GM19239 (cell line): ENCODE measurements at regions not wholly inside any gene's neighbourhood (a gene's known extent, or its start where the extent isn't known, plus 50 kb on each side); places are given as distances from the start of the nearest gene placed in this dataset.
"Not testable (repeated sequence)": the region's sequence is repeated elsewhere in the genome, so short reads cannot be mapped to it uniquely, and the experiment has no call there.

Experiments
- DNase-seq: peaks from one replicate; pipeline ENCODE4 v3.0.0; 2011; ENCODE audit warnings: low spot score; ENCODE audit not compliant: insufficient read length
- FAIRE-seq: peaks from 2 replicates; lab custom pipeline; 2011; peaks lifted over from hg19 to GRCh38; lab: Jason Lieb, UNC

DNA sequence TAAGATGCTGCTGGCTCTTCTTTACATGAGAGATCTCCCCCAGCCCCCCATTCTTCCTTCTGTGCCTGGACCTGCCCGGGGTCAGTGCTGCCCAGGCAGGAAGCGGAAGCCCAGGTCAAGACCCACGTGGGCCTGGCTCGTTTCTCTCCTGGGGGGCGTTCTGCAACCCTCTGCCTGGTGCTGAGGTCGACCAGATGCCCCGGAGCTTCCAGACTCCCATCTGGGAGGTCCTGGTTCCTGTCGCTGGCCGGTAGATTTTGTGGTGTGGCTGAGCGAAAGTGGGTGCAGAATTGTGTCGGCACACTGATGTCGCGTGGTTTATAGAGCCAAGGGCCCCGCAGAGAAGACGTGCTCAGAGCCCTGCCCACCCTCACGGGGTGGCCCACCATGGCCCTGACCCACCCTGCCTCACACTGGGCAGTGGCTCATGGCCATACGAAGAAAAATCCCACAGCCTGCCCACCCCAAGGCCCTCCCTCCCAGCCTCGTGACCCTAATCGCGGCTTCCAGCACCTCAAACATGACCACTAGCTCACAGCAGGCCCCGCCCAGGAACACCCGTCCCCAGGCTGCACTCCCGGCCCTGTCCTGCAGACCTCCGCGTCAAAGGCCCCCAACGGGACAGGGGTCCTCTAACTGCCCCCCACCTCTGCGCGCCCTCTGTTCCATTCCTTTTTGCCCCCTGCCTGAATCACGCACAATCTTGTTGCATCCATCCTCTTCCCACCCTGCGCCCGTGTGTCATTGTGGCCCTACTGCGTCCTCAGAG is 443.2 kb upstream of the ZNF722 start:
- DNase-seq, FAIRE-seq: not testable (repeated sequence)

- FAIRE-seq, DNase-seq: not testable (repeated sequence)
Observed at GRCh38 chr7:63556223-63556622, 442.4 kb upstream of the ZNF722 start.

DNA sequence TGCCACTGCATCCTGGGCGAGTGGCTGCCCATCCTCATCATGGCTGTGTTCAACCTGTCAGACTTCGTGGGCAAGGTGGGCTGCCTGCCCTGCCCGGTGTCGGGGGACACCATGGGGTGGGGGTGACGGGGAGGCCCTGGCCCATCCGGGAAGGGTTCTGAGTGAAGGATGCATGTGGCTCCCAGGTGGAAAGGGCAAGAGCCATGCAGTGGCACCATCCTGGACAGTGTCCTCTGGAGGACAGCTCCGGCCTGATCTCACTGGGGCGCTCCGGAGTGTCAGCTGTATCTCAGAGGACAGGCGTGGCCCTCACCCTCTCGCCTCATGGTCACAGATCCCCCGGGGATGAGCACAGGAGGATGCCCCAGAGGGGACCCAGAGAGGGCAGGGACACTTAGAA is 439.6 kb upstream of the ZNF722 start:
- not testable (repeated sequence) for FAIRE-seq, DNase-seq

DNA sequence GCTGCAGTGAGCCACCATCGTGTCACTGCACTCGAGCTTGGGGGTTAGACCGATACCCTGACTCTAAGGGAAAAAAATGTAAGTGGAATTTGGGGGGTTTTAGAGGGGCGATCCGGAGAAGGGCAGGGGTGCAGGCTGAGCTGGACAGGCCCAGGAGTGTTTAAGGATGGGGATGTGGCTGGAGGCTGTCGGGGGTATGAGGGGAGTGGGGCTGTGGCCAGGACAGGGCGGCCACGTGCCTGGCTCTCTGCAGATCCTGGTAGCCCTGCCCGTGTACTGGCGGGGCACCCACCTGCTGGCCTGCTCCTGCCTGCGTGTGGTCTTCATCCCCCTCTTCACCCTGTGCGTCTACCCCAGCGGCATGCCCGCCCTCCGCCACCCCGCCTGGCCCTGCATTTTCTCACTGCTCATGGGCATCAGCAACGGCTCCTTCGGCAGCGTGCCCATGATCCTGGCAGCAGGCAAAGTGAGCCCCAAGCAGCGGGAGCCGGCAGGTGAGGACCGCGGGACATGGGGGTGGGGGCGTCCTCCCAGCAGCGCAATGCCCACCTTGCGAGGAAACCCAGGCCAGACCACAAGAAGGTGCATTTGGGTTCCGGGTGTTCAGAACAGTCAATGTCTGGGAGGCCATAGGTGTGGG is 438.7 kb upstream of the ZNF722 start:
- peak; percentile 6 for DNase-seq
- FAIRE-seq = not testable (repeated sequence)

DNA sequence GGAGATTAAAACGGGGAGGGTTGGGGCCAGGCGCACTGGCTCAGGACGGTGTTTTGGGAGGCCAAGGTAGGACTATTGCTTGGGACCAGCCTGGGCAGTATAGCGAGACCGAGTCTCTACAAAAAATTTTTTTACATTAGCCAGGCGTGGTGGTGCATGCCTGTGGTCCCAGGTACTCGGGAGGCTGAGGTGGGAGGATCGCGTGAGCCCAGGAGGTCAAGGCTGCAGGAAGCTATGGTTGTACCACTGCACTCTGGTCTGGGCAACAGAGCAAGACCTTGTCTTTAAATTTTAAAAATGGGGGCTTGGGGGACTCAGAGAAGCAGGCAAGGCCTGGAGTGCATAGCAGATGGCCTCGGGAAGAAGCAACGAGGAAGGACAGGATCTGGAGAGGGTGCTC is 436.7 kb upstream of the ZNF722 start:
- FAIRE-seq, DNase-seq: not testable (repeated sequence)

DNA sequence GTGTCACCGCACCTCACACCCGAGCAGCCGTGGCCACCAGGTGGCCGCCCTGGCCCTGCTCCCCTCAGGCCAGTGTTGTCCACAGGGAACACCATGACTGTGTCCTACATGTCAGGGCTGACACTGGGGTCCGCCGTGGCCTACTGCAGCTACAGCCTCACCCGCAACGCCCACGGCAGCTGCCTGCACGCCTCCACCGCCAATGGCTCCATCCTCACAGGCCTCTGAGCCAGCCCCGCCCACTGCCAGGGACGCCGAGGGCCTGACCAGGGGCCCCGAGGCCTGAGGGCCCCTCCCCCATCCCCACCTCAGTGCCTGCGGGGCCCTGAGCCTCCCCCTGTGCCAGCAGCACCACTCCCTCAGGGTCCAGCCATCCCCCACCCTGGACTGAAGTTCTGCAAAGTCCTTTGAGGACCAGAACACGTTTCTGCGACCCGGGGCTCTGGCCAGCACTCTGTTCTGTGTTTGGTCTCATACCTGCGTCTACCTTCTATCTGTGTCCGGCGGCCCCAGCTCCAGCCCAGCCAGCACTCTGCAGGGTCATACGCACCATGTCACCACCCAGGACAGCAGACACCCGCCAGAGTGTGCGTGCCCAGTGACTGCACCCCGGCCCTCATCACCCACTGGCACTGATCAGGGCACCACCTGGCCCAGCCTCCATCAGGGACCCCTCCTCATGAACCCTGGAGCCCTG is 436.1 kb upstream of the ZNF722 start:
- DNase-seq = not testable (repeated sequence)

GRCh38 chr7:63563151-63563940 is 435.3 kb upstream of the ZNF722 start:
- not testable (repeated sequence) for DNase-seq, FAIRE-seq

More for the DNA sequence above, 436.1 kb upstream of the ZNF722 start:
- not testable (repeated sequence) for FAIRE-seq

- not testable (repeated sequence) for DNase-seq, FAIRE-seq
Observed at GRCh38 chr7:63564882-63565281, 433.8 kb upstream of the ZNF722 start.

DNA sequence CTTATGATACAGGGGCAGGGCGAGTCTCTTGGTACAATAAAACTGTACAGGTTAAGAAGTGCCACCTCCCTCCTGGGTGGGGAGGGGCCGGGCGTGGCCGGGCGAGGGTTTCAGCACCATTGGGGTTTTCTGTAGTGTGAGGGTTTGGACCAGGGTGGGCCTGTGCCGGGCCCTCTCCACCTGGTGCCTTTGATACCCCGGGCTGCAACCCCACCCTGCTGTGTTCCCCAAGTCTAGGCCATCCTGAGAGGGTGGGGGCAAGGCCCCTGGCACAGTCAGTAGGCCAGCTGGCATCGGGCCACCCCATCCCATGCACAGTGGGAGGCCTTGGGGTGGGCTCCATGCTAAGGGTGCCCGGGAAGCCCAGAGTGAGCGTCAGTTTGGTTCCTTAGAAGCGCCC is 431.8 kb upstream of the ZNF722 start:
- not testable (repeated sequence) for FAIRE-seq, DNase-seq

DNA sequence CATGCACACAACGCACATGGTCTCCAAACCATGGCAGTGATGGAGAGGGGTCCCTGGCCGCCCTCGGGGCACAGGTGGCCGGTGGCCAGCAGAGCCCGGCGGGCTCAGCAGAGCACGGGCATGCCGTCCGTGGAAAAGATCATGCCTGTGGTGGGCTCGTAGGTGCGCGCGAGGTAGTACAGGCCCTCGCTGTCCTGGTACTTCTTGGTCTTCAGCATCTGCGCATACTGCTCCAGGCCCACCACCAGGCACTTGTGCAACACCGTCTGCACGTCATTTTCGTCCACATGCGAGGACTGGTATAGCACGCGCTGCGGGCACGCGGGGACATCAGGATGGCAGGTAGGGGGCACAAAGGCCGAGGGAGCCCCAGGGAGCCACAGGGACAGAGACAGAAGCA is 431.0 kb upstream of the ZNF722 start:
- FAIRE-seq, DNase-seq: not testable (repeated sequence)

DNA sequence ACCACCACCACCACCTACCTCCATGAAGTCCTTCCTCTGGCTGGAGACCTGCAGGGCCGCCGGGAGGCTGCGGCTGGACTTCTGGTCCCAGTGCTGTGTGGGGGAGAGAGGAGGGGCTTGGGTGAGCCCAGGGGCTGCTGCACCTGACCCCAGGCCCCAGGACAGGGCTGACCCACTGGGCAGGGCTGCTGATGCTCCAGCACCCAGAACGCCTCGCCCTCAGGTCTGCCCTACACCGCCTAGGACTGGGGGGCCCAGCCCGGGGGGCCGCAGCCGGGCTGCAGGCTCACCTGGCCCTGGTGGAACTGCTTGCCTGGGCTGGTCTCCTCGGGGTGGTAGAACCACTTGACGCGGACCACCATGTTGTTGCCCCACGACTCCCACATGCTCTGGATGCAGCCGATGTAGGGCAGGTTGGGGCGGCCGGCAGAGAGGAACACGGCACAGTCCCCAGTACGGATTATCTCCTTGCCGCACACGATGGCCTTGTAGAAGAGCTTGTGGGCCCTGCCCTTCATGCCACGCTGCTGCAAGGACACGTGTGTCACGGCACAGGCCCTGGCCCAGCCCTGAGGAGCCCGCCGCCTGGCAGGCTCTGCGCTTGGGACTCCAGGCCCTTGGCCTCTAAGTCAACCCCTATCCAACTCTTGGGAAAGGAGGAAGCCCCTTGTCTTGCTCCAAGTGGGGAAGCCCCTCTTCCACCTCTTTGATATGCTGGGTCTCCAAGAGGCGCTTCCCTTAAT is 429.9 kb upstream of the ZNF722 start:
- not testable (repeated sequence) for DNase-seq, FAIRE-seq

DNA sequence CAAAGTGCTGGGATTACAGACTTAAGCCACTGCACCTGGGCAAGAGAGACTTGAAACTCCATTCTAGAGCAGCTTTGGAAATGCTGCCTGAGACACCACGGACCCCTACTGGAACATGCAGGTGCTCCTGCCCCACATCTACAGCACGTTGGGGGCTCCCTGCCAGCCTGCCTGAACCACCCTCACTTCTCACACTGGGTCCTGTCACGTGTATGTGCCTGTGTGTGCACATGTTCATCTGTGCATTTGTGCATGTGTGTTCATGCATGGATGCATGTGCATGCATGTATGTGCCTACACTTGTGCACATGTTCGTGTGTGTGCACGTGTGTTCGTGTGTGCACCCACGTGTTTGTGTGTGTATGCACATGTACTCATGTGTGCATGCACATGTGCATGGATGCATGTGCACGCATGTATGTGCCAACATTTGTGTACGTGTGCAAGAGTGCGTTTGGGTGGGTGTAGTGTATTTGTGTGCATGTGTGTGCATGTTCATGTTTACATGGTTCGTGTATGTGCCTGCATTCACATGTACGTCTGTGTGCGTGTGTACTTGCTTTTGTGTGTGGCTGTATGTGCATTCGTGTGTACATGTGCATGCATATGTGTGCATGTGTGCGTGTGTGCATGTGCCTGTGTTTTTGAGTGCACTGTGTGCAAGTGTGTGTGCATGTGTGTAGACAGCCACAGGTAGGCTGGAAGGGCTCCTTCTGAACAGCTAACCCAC is 428.1 kb upstream of the ZNF722 start:
- not testable (repeated sequence) for FAIRE-seq, DNase-seq

GRCh38 chr7:63572196-63572595 is 426.5 kb upstream of the ZNF722 start:
- not testable (repeated sequence) for DNase-seq, FAIRE-seq

GRCh38 chr7:63572956-63573355 is 425.7 kb upstream of the ZNF722 start:
- FAIRE-seq, DNase-seq: not testable (repeated sequence)

DNA sequence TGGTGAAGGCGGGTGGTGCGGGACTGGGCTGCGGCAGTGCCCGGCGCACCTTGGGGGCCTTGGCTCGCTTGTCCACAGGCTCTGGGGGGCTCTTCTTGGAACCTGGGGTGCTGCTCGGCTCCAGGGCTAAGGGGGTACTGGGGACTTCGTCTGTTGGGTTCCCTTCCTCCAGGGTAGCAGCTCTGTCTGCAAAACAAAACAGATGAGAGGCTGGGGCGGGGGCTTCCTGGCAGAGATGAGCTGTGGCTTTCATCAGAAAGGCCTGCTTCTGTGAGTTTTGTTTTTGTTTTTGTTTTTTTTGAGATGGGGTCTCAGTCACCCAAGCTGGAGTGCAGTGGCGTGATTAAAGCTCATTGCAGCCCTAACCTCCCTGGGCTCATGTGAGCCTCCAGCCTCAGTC is 425.2 kb upstream of the ZNF722 start:
- not testable (repeated sequence) for DNase-seq, FAIRE-seq

DNA sequence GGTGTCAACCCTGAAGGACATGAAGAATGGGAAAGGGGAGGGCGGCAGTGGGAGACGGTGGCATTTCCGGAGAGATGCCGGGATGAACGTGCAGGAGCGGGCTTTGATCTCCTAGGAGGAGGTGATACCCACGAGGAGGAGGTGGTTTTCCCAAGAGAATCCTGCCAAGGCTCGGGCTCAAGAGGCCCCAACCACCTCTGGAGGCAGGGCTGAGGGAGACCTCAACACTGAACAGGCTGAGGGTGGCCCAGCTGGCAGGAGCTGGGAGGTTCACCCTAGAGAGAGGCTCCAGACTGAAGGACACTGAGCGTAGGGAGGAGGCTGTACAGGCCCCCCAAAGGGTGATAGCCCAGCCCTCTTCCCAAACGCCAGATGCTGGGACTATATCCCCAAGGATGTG is 422.2 kb upstream of the ZNF722 start:
- FAIRE-seq = not testable (repeated sequence)

DNA sequence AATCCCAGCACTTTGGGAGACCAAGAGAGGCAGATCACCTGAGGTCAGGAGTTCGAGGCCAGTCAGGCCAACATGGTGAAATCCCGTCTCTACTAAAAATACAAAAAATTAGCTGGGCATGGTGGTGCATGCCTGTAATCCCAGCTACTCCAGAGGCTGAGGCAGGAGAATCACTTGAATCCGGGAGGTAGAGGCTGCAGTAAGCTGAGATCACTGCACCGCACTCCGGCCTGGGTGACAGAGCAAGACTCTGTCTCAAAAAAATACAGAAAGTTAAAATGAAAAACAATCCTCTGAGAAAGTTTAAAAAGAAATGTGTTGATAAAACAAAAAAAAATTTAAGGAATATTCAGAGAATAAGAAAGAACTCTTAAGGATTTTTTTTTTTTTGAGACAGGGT is 421.6 kb upstream of the ZNF722 start:
- FAIRE-seq, DNase-seq: not testable (repeated sequence)

More for the DNA sequence above, 422.2 kb upstream of the ZNF722 start:
- not testable (repeated sequence) for DNase-seq

DNA sequence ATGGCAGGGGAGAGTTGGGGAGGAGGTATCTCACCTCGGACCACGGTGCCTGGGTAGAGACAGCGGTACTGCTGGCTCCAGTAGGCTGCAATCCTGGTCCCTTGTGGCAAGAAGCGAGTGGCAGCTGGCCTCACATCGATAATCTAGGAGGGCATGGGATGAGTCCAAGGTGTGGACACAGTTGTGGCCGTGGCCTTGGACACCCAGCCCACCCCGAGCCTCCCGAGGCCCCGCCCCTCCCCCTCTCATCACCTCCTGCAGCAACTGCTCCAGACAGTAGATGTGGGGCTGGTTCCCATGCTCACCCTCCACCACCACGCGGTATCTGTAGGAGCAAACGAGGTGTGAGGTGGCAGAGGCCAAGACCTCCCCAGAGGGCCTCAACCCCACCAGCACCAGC is 418.6 kb upstream of the ZNF722 start:
- DNase-seq, FAIRE-seq: not testable (repeated sequence)
